ENCODE measurements at regions not wholly inside any gene's neighbourhood (a gene's known extent, or its start where the extent isn't known, plus 50 kb on each side); places are given as distances from the start of the nearest gene placed in this dataset.

DNA sequence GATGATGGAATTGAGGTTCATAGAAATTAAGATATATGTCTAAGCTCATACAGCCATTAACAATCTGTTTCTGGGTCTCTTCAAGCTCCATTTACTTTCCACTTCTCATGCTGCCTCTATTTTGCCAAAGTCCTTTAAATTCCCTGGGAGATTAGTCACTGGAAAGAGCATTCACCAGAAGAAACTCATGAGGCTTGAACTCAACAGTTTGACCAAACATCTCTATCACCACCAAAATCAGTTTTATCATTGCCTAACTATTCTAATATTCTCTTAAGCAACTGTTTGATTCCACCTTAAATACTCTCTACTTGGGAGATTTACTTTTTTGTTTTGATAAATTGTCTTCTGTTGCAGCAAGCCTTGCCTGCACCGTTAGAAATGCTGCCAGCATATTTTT is 881.3 kb downstream of the KCNA4 start:
- Mint-ChIP-seq H3K9me3 (ENCODE audit: unreplicated experiment) (no peaks in the 10 kb centered on the region), H3K27me3 (ENCODE audit: unreplicated experiment) (no peaks in the 10 kb centered on the region), H3K4me1 (ENCODE audit: low read depth, unreplicated experiment) (no peaks in the 10 kb centered on the region), H3K4me3 (ENCODE audit: unreplicated experiment) (no peak overlapping the region), H3K27ac (ENCODE audit: unreplicated experiment) (no peak overlapping the region), H3K36me3 (ENCODE audit: unreplicated experiment) (no peaks in the 10 kb centered on the region)
- TF ChIP-seq, protein P1, sequence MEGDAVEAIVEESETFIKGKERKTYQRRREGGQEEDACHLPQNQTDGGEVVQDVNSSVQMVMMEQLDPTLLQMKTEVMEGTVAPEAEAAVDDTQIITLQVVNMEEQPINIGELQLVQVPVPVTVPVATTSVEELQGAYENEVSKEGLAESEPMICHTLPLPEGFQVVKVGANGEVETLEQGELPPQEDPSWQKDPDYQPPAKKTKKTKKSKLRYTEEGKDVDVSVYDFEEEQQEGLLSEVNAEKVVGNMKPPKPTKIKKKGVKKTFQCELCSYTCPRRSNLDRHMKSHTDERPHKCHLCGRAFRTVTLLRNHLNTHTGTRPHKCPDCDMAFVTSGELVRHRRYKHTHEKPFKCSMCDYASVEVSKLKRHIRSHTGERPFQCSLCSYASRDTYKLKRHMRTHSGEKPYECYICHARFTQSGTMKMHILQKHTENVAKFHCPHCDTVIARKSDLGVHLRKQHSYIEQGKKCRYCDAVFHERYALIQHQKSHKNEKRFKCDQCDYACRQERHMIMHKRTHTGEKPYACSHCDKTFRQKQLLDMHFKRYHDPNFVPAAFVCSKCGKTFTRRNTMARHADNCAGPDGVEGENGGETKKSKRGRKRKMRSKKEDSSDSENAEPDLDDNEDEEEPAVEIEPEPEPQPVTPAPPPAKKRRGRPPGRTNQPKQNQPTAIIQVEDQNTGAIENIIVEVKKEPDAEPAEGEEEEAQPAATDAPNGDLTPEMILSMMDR (IDR thresholded peaks at IDR 0.05; ENCODE audit: partially characterized antibody, unreplicated experiment), result no peak
- no peak for DNase-seq

DNA sequence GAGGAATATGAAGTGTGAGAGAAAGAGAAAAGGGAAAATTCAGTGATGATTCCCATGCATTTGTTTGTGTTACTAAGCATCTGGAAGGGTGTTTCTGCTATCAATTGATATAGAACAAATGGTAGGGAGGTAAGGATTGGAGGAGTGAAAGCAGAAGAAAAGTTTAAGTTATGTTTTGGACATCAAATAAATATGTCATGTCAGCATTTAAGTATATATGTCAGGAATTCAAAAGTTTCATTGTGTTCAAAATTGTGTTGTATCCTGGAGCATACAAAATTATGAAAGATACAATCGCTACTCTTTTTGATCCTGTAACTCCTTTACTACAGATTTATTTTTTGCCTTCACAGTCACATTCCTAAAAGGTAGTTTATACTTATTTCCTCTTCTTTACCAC is 885.8 kb downstream of the KCNA4 start:
- no peaks in the 10 kb centered on the region for H3K36me3 Mint-ChIP-seq (ENCODE audit: unreplicated experiment)
- no peaks in the 10 kb centered on the region for H3K9me3 Mint-ChIP-seq (ENCODE audit: unreplicated experiment)
- H3K27ac Mint-ChIP-seq (ENCODE audit: unreplicated experiment), result no peak overlapping the region
- H3K4me1 Mint-ChIP-seq (ENCODE audit: low read depth, unreplicated experiment), result no peaks in the 10 kb centered on the region
- no peaks in the 10 kb centered on the region for H3K27me3 Mint-ChIP-seq (ENCODE audit: unreplicated experiment)
- H3K4me3 Mint-ChIP-seq (ENCODE audit: unreplicated experiment), result no peak overlapping the region
- TF ChIP-seq, protein P1 (IDR thresholded peaks at IDR 0.05; ENCODE audit: partially characterized antibody, unreplicated experiment), result no peak
- no peak for DNase-seq

DNA sequence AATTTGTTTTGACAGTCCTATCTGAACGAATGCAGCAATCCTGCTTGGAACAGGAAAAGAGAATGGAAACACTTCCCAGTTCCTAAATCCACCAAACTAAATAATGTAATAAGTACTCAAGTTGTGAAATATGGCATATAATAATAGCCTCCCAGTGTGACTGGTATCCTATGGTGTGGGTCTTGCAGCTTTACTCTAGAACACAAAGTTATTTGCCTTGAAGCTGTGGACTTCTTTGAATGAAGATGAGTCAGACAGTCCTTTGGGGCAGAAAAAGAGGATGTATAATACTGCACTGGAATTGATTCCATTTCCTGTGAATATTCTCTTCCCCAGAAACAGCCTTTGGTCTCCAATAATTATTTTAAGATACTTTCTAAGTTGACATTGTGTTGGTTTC is 887.0 kb downstream of the KCNA4 start:
- no peaks in the 10 kb centered on the region for H3K4me1 Mint-ChIP-seq (ENCODE audit: low read depth, unreplicated experiment)
- no peaks in the 10 kb centered on the region for H3K36me3 Mint-ChIP-seq (ENCODE audit: unreplicated experiment)
- DNase-seq, result no peak
- no peak overlapping the region for H3K27ac Mint-ChIP-seq (ENCODE audit: unreplicated experiment)
- no peaks in the 10 kb centered on the region for H3K27me3 Mint-ChIP-seq (ENCODE audit: unreplicated experiment)
- no peaks in the 10 kb centered on the region for H3K9me3 Mint-ChIP-seq (ENCODE audit: unreplicated experiment)
- no peak overlapping the region for H3K4me3 Mint-ChIP-seq (ENCODE audit: unreplicated experiment)
- TF ChIP-seq, protein P1 (IDR thresholded peaks at IDR 0.05; ENCODE audit: partially characterized antibody, unreplicated experiment), result no peak

DNA sequence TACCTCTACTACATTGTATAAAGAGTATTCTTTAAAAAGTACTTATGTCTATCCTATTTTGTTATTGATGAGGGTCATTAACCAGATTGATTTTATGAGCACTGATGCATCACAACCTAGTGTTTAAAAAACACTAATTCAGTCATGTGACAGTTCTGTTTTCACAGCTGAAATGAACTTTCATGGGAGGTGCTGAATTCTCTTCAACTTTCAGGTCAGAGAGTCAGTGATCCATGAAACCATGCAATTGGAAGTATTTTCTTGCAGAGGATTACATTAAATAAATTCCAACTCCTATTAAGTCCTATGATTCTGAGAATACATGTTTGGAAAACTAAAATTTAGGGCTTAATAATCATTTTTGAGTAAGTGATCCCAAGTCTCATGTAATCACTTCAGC is 889.4 kb downstream of the KCNA4 start:
- TF ChIP-seq, protein P1 (IDR thresholded peaks at IDR 0.05; ENCODE audit: partially characterized antibody, unreplicated experiment), result no peak
- Mint-ChIP-seq H3K36me3 (ENCODE audit: unreplicated experiment) (no peaks in the 10 kb centered on the region), H3K9me3 (ENCODE audit: unreplicated experiment) (no peaks in the 10 kb centered on the region), H3K4me3 (ENCODE audit: unreplicated experiment) (no peak overlapping the region), H3K27ac (ENCODE audit: unreplicated experiment) (no peak overlapping the region), H3K4me1 (ENCODE audit: low read depth, unreplicated experiment) (no peaks in the 10 kb centered on the region), H3K27me3 (ENCODE audit: unreplicated experiment) (no peaks in the 10 kb centered on the region)
- no peak for DNase-seq

DNA sequence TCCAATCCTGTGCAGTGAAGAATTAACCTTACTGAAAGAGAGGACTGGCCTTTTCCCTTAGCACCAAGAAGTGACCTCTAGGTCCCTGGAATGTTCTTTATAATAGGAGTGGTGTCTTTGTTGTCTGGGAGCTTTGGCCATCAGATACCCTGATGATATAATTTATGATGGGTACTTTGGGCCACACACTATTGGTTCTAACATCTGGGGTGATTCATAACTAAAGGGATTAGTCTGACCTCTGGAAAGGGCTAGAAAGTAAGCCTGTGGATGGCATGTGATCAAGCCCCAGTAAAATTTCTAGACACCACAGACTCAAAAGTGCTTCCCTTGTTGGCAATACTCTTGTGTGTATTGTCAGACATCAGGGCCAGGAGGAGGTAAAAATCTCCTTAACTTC is 891.2 kb downstream of the KCNA4 start:
- no peak overlapping the region for H3K4me3 Mint-ChIP-seq (ENCODE audit: unreplicated experiment)
- no peak for DNase-seq
- TF ChIP-seq, protein P1 (IDR thresholded peaks at IDR 0.05; ENCODE audit: partially characterized antibody, unreplicated experiment), result no peak
- H3K27me3 Mint-ChIP-seq (ENCODE audit: unreplicated experiment), result no peaks in the 10 kb centered on the region
- H3K9me3 Mint-ChIP-seq (ENCODE audit: unreplicated experiment), result no peaks in the 10 kb centered on the region
- H3K27ac Mint-ChIP-seq (ENCODE audit: unreplicated experiment), result no peak overlapping the region
- H3K36me3 Mint-ChIP-seq (ENCODE audit: unreplicated experiment), result no peaks in the 10 kb centered on the region
- no peaks in the 10 kb centered on the region for H3K4me1 Mint-ChIP-seq (ENCODE audit: low read depth, unreplicated experiment)

All from glutamatergic neuron (in vitro differentiated cells).